ENCODE measurements at regions not wholly inside any gene's neighbourhood (a gene's known extent, or its start where the extent isn't known, plus 50 kb on each side); places are given as distances from the start of the nearest gene placed in this dataset.

DNA sequence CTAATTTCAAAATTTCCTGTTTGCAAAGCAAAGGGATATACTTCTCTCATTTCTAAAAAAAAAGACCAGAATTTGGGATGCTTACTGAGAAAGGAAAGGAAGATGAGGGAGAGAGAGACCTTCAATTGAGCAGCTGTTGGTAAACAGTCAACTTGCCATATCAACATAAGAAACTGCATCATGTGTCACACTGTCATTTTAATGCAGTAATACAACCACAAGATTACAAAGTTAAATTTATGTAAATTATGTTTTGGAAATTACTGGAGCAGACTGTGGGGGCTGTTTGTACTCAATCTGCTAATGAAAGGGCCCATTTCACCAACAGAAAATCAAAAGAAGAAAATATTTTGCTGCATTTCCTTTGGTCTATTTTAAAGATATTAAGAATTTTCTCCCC lies 370.4 kb upstream of the TMPO start:
- Histone ChIP-seq H3K27me3 (replicated peaks in 1 of 4; ENCODE audit: control extremely low read depth in 1 of 4, control insufficient read depth in 3 of 4, insufficient read depth in 4 of 4, low read length in 3 of 4) (no peaks in the 10 kb centered on the region), H3K27ac (ENCODE audit: low read length in 2 of 2) (no peak overlapping the region), H3K9me3 (ENCODE audit: control extremely low read depth in 1 of 3, control insufficient read depth in 2 of 3, insufficient read depth in 1 of 3, low read length in 2 of 3) (no peaks in the 10 kb centered on the region), H3K4me1 (ENCODE audit: control insufficient read depth in 2 of 2, insufficient read depth in 2 of 2, low read length in 2 of 2) (no peaks in the 10 kb centered on the region), H3K4me2 (replicated peaks; ENCODE audit: low read depth, low read length, poor library complexity, severe bottlenecking) (no peak overlapping the region), H4K20me1 (ENCODE audit: control insufficient read depth, insufficient read depth, low read length, poor library complexity, severe bottlenecking) (no peaks in the 10 kb centered on the region), H3K79me2 (ENCODE audit: control insufficient read depth, insufficient read depth, low read length) (no peaks in the 10 kb centered on the region), H2AFZ (ENCODE audit: insufficient read depth, low read depth, low read length, poor library complexity, severe bottlenecking) (no peak overlapping the region), H3K9ac (ENCODE audit: low read length) (no peak overlapping the region), H3K4me3 (ENCODE audit: control extremely low read depth in 1 of 5, extremely low read depth in 1 of 5, insufficient read depth in 1 of 5, low read depth in 2 of 5, low read length in 4 of 5) (no peak overlapping the region), H3K36me3 (replicated peaks in 1 of 2; ENCODE audit: control extremely low read depth in 1 of 2, control insufficient read depth in 1 of 2, extremely low read depth in 1 of 2, insufficient read depth in 2 of 2, low read length in 1 of 2) (no peaks in the 10 kb centered on the region)
- Mint-ChIP-seq H3K9me3 (ENCODE audit: insufficient read depth) (peaks cover 3% of the 10 kb centered on the region), H3K27me3 (no peaks in the 10 kb centered on the region), H3K4me3 (no peak overlapping the region), H3K4me1 (no peaks in the 10 kb centered on the region), H3K27ac (no peak overlapping the region)
- ChIA-PET POLR2A (no interaction called here), CTCF (no interaction called here)
- DNase-seq (no peak), ATAC-seq (ENCODE audit: low read depth) (no peak)
- intact Hi-C loops (cut with micrococcal nuclease): no loop called here
- no peak for TF ChIP-seq CTCF (IDR thresholded peaks at IDR 0.05)

DNA sequence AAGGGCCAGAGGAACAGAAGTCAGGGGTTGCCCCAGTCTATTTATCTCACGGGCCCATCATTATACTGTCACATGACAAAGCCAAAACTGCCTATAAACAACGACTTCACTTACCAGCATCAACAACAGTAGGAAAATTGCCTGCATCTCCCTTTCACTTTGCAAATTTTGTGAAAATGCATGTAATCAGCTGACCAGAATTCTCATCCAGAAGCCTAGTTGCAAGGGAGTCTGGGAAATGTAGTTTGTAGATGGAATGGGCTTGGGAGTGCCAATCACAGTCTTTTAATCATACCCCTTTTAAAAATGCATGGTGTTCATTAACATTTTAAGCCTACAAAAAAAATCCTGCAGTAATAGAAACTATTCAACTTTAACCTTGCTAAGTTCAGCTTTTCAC lies 369.3 kb upstream of the TMPO start:
- H4K20me1 ChIP-seq (ENCODE audit: control insufficient read depth, insufficient read depth, low read length, poor library complexity, severe bottlenecking): no peaks in the 10 kb centered on the region
- H3K9ac ChIP-seq (ENCODE audit: low read length): no peak overlapping the region
- intact Hi-C loops (cut with micrococcal nuclease): no loop called here
- no peak overlapping the region for H3K4me3 ChIP-seq (ENCODE audit: control extremely low read depth in 1 of 5, extremely low read depth in 1 of 5, insufficient read depth in 1 of 5, low read depth in 2 of 5, low read length in 4 of 5)
- no peaks in the 10 kb centered on the region for H3K36me3 ChIP-seq (replicated peaks in 1 of 2; ENCODE audit: control extremely low read depth in 1 of 2, control insufficient read depth in 1 of 2, extremely low read depth in 1 of 2, insufficient read depth in 2 of 2, low read length in 1 of 2)
- H2AFZ ChIP-seq (ENCODE audit: insufficient read depth, low read depth, low read length, poor library complexity, severe bottlenecking): no peak overlapping the region
- ATAC-seq (ENCODE audit: low read depth): no peak
- Mint-ChIP-seq H3K4me3 (no peak overlapping the region), H3K27me3 (no peaks in the 10 kb centered on the region), H3K27ac (no peak overlapping the region), H3K4me1 (no peaks in the 10 kb centered on the region), H3K9me3 (ENCODE audit: insufficient read depth) (peaks cover 3% of the 10 kb centered on the region)
- ChIA-PET CTCF (no interaction called here), POLR2A (no interaction called here)
- 83% methylated on average over 1 of the region's 2 CpGs for WGBS (ENCODE audit: insufficient coverage)
- TF ChIP-seq EZH2 (IDR thresholded peaks at IDR 0.05; ENCODE audit: borderline replicate concordance, insufficient read depth, low read depth, low read length, poor library complexity, severe bottlenecking) (no peak), CTCF (IDR thresholded peaks at IDR 0.05) (no peak)
- no peak overlapping the region for H3K4me2 ChIP-seq (replicated peaks; ENCODE audit: low read depth, low read length, poor library complexity, severe bottlenecking)
- no peak overlapping the region for H3K27ac ChIP-seq (ENCODE audit: low read length in 2 of 2)
- H3K4me1 ChIP-seq (ENCODE audit: control insufficient read depth in 2 of 2, insufficient read depth in 2 of 2, low read length in 2 of 2): no peaks in the 10 kb centered on the region
- no peaks in the 10 kb centered on the region for H3K9me3 ChIP-seq (ENCODE audit: control extremely low read depth in 1 of 3, control insufficient read depth in 2 of 3, insufficient read depth in 1 of 3, low read length in 2 of 3)
- no peaks in the 10 kb centered on the region for H3K27me3 ChIP-seq (replicated peaks in 1 of 4; ENCODE audit: control extremely low read depth in 1 of 4, control insufficient read depth in 3 of 4, insufficient read depth in 4 of 4, low read length in 3 of 4)
- H3K79me2 ChIP-seq (ENCODE audit: control insufficient read depth, insufficient read depth, low read length): no peaks in the 10 kb centered on the region
- DNase-seq: no peak
